ENCODE measurements at regions not wholly inside any gene's neighbourhood (a gene's known extent, or its start where the extent isn't known, plus 50 kb on each side); places are given as distances from the start of the nearest gene placed in this dataset.

DNA sequence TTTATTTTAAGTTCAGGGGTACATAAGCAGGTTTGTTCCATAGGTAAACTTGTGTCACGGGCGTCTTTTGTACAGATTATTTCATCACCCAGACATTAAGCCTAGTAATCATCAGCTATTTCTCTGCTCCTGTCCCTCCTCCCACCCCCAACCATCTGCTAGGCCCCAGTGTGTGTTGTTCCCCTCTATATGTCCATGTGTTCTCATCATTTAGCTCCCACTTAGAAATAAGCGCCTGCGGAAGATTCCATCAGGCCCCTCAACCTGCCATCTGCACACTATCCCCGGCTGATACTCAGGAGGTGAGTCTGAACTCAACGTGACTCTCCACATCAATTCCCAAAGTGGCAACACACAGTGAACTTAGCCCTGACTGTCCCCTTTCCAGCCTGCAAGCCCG is 228.0 kb upstream of the SYNDIG1 start:
- H3K36me3 Mint-ChIP-seq (ENCODE audit: low read depth, unreplicated experiment) = no peaks in the 10 kb centered on the region
- Histone ChIP-seq H3K4me1 (ENCODE audit: insufficient read depth, low read length) (no peaks in the 10 kb centered on the region), H3K9me3 (ENCODE audit: insufficient read depth, low read depth, low read length) (peaks cover 2% of the 10 kb centered on the region), H2AFZ (ENCODE audit: low read depth, low read length) (no peak overlapping the region), H4K20me1 (ENCODE audit: insufficient read depth, low read length) (no peaks in the 10 kb centered on the region), H3K79me2 (ENCODE audit: insufficient read depth, low read length) (no peaks in the 10 kb centered on the region), H3K4me3 (ENCODE audit: insufficient read depth, low read depth, low read length) (no peak overlapping the region), H3K9ac (ENCODE audit: low read length) (no peak overlapping the region), H3K27me3 (ENCODE audit: insufficient read depth, low read length) (no peaks in the 10 kb centered on the region), H3K27ac (ENCODE audit: low read depth, low read length) (no peak overlapping the region), H3K4me2 (ENCODE audit: low read length) (no peak overlapping the region), H3K36me3 (ENCODE audit: insufficient read depth, low read length) (no peaks in the 10 kb centered on the region)
- no peak overlapping the region for H3K4me3 Mint-ChIP-seq (ENCODE audit: unreplicated experiment)
- DNase-seq (ENCODE audit: low read depth) (no peak), FAIRE-seq (no peak)
- peaks cover 3% of the 10 kb centered on the region for H3K9me3 Mint-ChIP-seq (ENCODE audit: unreplicated experiment)
- H3K27me3 Mint-ChIP-seq (ENCODE audit: low read depth, unreplicated experiment) = peaks cover 27% of the 10 kb centered on the region
- TF ChIP-seq, protein P1, sequence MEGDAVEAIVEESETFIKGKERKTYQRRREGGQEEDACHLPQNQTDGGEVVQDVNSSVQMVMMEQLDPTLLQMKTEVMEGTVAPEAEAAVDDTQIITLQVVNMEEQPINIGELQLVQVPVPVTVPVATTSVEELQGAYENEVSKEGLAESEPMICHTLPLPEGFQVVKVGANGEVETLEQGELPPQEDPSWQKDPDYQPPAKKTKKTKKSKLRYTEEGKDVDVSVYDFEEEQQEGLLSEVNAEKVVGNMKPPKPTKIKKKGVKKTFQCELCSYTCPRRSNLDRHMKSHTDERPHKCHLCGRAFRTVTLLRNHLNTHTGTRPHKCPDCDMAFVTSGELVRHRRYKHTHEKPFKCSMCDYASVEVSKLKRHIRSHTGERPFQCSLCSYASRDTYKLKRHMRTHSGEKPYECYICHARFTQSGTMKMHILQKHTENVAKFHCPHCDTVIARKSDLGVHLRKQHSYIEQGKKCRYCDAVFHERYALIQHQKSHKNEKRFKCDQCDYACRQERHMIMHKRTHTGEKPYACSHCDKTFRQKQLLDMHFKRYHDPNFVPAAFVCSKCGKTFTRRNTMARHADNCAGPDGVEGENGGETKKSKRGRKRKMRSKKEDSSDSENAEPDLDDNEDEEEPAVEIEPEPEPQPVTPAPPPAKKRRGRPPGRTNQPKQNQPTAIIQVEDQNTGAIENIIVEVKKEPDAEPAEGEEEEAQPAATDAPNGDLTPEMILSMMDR (IDR thresholded peaks at IDR 0.05; ENCODE audit: insufficient read depth, low read depth, low read length) = no peak
- TF ChIP-seq EZH2 (IDR thresholded peaks at IDR 0.05; ENCODE audit: insufficient read depth, low read length) = no peak
- H3K27ac Mint-ChIP-seq (ENCODE audit: unreplicated experiment) = no peak overlapping the region
- no peaks in the 10 kb centered on the region for H3K4me1 Mint-ChIP-seq (ENCODE audit: low read depth, unreplicated experiment)

DNA sequence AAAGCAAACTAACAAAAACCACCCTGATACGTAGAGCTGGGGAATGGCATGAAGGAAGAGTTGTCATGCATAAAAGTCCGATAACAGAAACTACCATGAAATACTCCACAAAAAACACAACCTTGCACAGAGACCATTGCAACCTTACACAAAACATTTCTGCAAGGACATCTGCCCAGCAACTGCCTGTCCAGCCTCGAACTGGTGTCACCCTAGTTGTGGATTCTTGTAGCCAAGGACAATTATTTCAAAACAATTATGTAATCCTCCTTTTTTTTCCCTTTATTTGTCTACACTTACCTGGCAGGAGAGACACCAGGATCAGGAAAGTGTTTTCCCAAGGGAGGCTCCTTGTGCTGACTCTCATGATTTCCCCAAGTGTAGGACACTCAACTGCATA is 232.5 kb upstream of the SYNDIG1 start:
- no peak overlapping the region for H3K9ac ChIP-seq (ENCODE audit: low read length)
- Mint-ChIP-seq H3K9me3 (ENCODE audit: unreplicated experiment) (no peaks in the 10 kb centered on the region), H3K36me3 (ENCODE audit: low read depth, unreplicated experiment) (no peaks in the 10 kb centered on the region), H3K27me3 (ENCODE audit: low read depth, unreplicated experiment) (peaks cover 17% of the 10 kb centered on the region), H3K4me1 (ENCODE audit: low read depth, unreplicated experiment) (no peaks in the 10 kb centered on the region), H3K4me3 (ENCODE audit: unreplicated experiment) (no peak overlapping the region), H3K27ac (ENCODE audit: unreplicated experiment) (no peak overlapping the region)
- no peaks in the 10 kb centered on the region for H3K4me1 ChIP-seq (ENCODE audit: insufficient read depth, low read length)
- H3K27me3 ChIP-seq (ENCODE audit: insufficient read depth, low read length) = no peaks in the 10 kb centered on the region
- no peak overlapping the region for H3K4me3 ChIP-seq (ENCODE audit: insufficient read depth, low read depth, low read length)
- no peak for FAIRE-seq
- no peak overlapping the region for H2AFZ ChIP-seq (ENCODE audit: low read depth, low read length)
- no peaks in the 10 kb centered on the region for H4K20me1 ChIP-seq (ENCODE audit: insufficient read depth, low read length)
- no peaks in the 10 kb centered on the region for H3K9me3 ChIP-seq (ENCODE audit: insufficient read depth, low read depth, low read length)
- TF ChIP-seq, protein P1 (IDR thresholded peaks at IDR 0.05; ENCODE audit: insufficient read depth, low read depth, low read length) = no peak
- TF ChIP-seq EZH2 (IDR thresholded peaks at IDR 0.05; ENCODE audit: insufficient read depth, low read length) = no peak
- no peaks in the 10 kb centered on the region for H3K79me2 ChIP-seq (ENCODE audit: insufficient read depth, low read length)
- no peak overlapping the region for H3K27ac ChIP-seq (ENCODE audit: low read depth, low read length)
- DNase-seq (ENCODE audit: low read depth) = no peak
- no peak overlapping the region for H3K4me2 ChIP-seq (ENCODE audit: low read length)
- no peaks in the 10 kb centered on the region for H3K36me3 ChIP-seq (ENCODE audit: insufficient read depth, low read length)

DNA sequence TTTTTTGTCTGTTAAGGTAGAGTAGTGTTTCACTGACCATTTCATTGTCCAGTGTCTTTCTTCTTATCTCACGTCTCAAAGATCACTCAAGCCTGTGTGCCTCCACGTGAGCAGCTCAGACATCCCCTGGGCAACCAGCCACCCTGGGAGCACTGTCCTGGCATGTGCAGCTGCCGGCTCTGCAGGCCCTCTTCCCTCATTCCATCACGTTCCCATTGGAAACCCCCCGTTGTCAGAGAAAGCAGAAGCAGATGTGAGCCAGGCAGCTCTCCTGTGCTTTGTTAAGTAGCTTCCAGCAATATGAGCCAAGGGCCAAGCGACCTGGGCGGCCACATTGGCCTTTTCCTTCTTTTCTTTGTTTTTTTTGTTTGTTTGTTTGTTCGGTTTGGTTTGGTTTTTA is 233.2 kb upstream of the SYNDIG1 start:
- Mint-ChIP-seq H3K36me3 (ENCODE audit: low read depth, unreplicated experiment) (no peaks in the 10 kb centered on the region), H3K27me3 (ENCODE audit: low read depth, unreplicated experiment) (peaks cover 14% of the 10 kb centered on the region), H3K4me1 (ENCODE audit: low read depth, unreplicated experiment) (no peaks in the 10 kb centered on the region), H3K9me3 (ENCODE audit: unreplicated experiment) (no peaks in the 10 kb centered on the region), H3K4me3 (ENCODE audit: unreplicated experiment) (no peak overlapping the region), H3K27ac (ENCODE audit: unreplicated experiment) (no peak overlapping the region)
- H3K9ac ChIP-seq (ENCODE audit: low read length) = no peak overlapping the region
- H3K9me3 ChIP-seq (ENCODE audit: insufficient read depth, low read depth, low read length) = no peaks in the 10 kb centered on the region
- no peak overlapping the region for H2AFZ ChIP-seq (ENCODE audit: low read depth, low read length)
- no peak for DNase-seq (ENCODE audit: low read depth)
- H3K27me3 ChIP-seq (ENCODE audit: insufficient read depth, low read length) = no peaks in the 10 kb centered on the region
- no peak overlapping the region for H3K4me3 ChIP-seq (ENCODE audit: insufficient read depth, low read depth, low read length)
- H4K20me1 ChIP-seq (ENCODE audit: insufficient read depth, low read length) = no peaks in the 10 kb centered on the region
- no peaks in the 10 kb centered on the region for H3K79me2 ChIP-seq (ENCODE audit: insufficient read depth, low read length)
- no peaks in the 10 kb centered on the region for H3K4me1 ChIP-seq (ENCODE audit: insufficient read depth, low read length)
- H3K27ac ChIP-seq (ENCODE audit: low read depth, low read length) = no peak overlapping the region
- no peak overlapping the region for H3K4me2 ChIP-seq (ENCODE audit: low read length)
- H3K36me3 ChIP-seq (ENCODE audit: insufficient read depth, low read length) = no peaks in the 10 kb centered on the region
- no peak for FAIRE-seq
- TF ChIP-seq, protein P1 (IDR thresholded peaks at IDR 0.05; ENCODE audit: insufficient read depth, low read depth, low read length) = no peak
- no peak for TF ChIP-seq EZH2 (IDR thresholded peaks at IDR 0.05; ENCODE audit: insufficient read depth, low read length)
